ENCODE measurements at regions not wholly inside any gene's neighbourhood (a gene's known extent, or its start where the extent isn't known, plus 50 kb on each side); places are given as distances from the start of the nearest gene placed in this dataset.

GRCh38 chr9:104986096-104986495, 58.1 kb upstream of the ABCA1 start:
- Histone ChIP-seq H3K27ac (ENCODE audit: insufficient read depth, low read depth, low read length) (no peak overlapping the region), H3K9me1 (replicated peaks; ENCODE audit: control insufficient read depth, extremely low read depth, insufficient read depth, low read length) (no peaks in the 10 kb centered on the region), H3K4me1 (ENCODE audit: control insufficient read depth, extremely low read depth, insufficient read depth, low read length) (no peaks in the 10 kb centered on the region), H3K4me3 (replicated peaks in 1 of 3; ENCODE audit: insufficient read depth in 1 of 3, low read depth in 1 of 3, low read length in 3 of 3) (no peak overlapping the region), H3K9me3 (replicated peaks; ENCODE audit: control insufficient read depth, insufficient read depth, low read length) (no peaks in the 10 kb centered on the region), H3K9ac (replicated peaks; ENCODE audit: extremely low read depth, insufficient read depth, low read length) (no peak overlapping the region), H3K79me2 (ENCODE audit: control insufficient read depth, insufficient read depth, low read length) (no peaks in the 10 kb centered on the region), H3K36me3 (ENCODE audit: control insufficient read depth in 2 of 2, extremely low read depth in 1 of 2, insufficient read depth in 2 of 2, low read length in 2 of 2) (no peaks in the 10 kb centered on the region), H4K20me1 (replicated peaks; ENCODE audit: control insufficient read depth, extremely low read depth, insufficient read depth, low read length) (no peaks in the 10 kb centered on the region), H3K4me2 (ENCODE audit: insufficient read depth, low read length) (no peak overlapping the region), H3K27me3 (ENCODE audit: control insufficient read depth in 2 of 2, insufficient read depth in 2 of 2, low read length in 2 of 2) (peaks cover 0 to 1% of the 10 kb centered on the region in 2 experiments), H2AFZ (ENCODE audit: low read depth, low read length) (no peak overlapping the region)
- TF ChIP-seq POLR2AphosphoS5 (IDR thresholded peaks at IDR 0.05; ENCODE audit: insufficient read depth, low read depth, low read length) (no peak), MAX (IDR thresholded peaks at IDR 0.05; ENCODE audit: insufficient read depth, insufficient read length) (no peak), FOS (IDR thresholded peaks at IDR 0.05; ENCODE audit: borderline replicate concordance, insufficient read depth, low read length) (no peak), GATA2 (IDR thresholded peaks at IDR 0.05; ENCODE audit: insufficient read depth, insufficient read length, low read depth, low read length) (no peak), EZH2 (IDR thresholded peaks at IDR 0.05; ENCODE audit: borderline replicate concordance, low read depth, low read length, severe bottlenecking) (no peak), POLR2A (IDR thresholded peaks at IDR 0.05; ENCODE audit: low read depth, low read length) (no peak), CTCF (IDR thresholded peaks at IDR 0.05; ENCODE audit: extremely low read depth in 1 of 2, insufficient read depth in 1 of 2, low read depth in 1 of 2, low read length in 2 of 2) (no peak), MYC (IDR thresholded peaks at IDR 0.05; ENCODE audit: low read depth, low read length) (no peak)
- DNase-seq (ENCODE audit: low read depth, low spot score) (no peak), FAIRE-seq (no peak)
- CTCF ChIA-PET = interaction anchor here (1.1 kb wide), 1 partner anchor 18 kb away, joined by 3 read pairs; no protein-coding TSS in a partner anchor
- intact Hi-C loops (cut with micrococcal nuclease) = no loop called here
- POLR2A ChIA-PET = no interaction called here
- dilution Hi-C loops (cut with MboI; ENCODE audit: extremely low pct_ligation_motif_present, low sequenced_read_pairs) = no loop called here
- BruUV-seq (replicated peaks) = no TSS peak

All from endothelial cell of umbilical vein (primary cell).